GM19328 (cell line): ENCODE measurements at regions not wholly inside any gene's neighbourhood (a gene's known extent, or its start where the extent isn't known, plus 50 kb on each side); places are given as distances from the start of the nearest gene placed in this dataset.

Experiments
- ATAC-seq: cut with Tn5 transposase; IDR thresholded peaks from one replicate; pipeline ENCODE4 v1.9.1; 2021; ENCODE audit warnings: mild to moderate bottlenecking, moderate library complexity; ENCODE audit not compliant: unreplicated experiment

GRCh38 chr1:244106837-244107493, 55.9 kb downstream of the ZBTB18 start:
- ATAC-seq: no peak

GRCh38 chr1:244111027-244111426, 59.9 kb downstream of the ZBTB18 start:
- ATAC-seq: no peak

- ATAC-seq: no peak
These were observed 61.0 kb downstream of the ZBTB18 start for GRCh38 chr1:244112041-244112440.

GRCh38 chr1:244112636-244113035, 61.6 kb downstream of the ZBTB18 start:
- no peak for ATAC-seq

DNA sequence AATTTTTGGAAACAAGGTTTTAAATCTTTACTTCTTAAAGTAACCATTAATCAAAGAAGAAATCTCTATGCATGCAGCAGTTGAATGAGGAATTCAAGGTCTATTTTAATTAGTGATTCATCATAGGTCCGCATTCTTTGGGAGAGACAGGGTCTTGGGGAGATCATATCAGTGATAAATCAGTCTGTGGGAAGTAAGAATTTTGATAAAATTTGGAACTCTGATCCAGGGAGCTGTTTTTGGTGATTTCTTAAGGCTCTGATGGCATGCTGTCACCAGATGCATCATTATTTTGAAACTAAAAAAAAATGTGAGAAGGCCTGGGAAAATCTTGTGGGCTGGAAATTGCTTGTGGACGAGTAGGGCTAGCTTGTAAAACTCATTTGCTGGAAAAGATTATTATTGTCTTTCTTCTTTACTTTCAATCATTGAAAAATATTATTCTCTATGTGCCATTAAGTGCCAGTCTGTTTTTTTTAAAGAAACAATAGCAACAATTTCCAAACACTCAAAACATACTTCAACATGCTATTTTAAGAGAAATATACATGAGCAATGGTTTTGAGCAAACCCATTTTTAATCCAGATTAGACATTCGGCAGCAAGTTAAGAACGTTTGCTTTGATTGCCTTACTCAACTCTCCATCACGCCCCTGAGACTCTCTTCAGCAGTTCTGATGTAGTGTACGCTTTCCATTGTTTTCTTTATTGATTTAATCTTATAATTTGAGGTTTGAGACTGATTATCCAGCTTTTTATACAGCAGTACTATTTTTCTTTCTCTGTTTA, 62.6 kb downstream of the ZBTB18 start:
- no peak for ATAC-seq

GRCh38 chr1:244114892-244115291, 63.8 kb downstream of the ZBTB18 start:
- no peak for ATAC-seq

GRCh38 chr1:244116946-244117345, 65.9 kb downstream of the ZBTB18 start:
- ATAC-seq: no peak

DNA sequence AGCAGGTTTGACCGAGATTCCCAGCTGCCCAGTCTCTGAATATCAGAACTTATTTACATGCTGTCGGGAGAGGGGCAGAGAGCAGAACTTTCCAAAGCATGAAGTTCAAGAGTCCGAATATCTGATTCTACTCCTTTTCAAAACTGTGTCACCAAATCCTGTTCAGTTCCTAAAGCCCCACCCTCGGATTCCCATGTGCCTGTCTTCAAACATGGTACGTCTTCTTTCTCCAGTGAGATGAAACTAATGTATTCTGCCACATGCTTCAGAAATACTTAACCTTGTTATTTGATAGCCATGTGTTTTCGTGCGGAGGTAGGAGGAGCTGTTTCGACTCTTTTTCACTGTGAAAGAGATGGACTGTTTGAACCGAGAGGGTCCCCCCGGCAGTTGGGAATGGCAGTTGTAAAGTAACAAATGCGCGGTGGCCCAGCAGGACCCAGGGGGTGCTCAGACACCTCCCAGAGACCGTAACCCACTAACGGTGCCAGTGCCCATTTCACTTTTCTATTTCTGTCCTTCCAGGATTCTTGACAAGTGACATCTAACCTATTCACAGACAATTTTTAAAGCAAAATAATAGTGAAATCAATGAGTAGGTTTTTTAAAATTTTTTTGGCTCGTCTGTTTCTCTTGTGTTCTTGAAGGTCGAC, 67.2 kb downstream of the ZBTB18 start:
- ATAC-seq: no peak

GRCh38 chr1:244128591-244129383, 77.7 kb downstream of the ZBTB18 start:
- ATAC-seq: no peak

DNA sequence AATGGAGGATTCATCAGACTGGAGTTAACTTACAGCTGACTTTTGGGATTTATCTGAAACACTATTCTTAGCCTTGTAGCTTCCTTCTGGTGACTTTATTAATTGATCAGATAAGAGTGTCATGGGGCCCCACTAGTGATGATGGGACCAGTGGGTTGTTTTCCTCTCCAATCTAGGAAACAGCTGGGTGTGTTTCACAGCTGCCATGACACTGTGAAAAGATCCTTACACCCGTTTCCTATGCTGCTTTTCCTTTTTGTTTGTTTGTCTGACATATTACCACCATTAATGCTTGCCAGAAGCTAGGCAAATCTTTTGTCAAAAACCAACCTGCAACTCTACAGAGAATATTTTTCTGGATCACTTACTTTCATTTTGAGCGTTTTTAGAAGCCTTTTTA, 86.2 kb downstream of the ZBTB18 start:
- ATAC-seq: no peak

DNA sequence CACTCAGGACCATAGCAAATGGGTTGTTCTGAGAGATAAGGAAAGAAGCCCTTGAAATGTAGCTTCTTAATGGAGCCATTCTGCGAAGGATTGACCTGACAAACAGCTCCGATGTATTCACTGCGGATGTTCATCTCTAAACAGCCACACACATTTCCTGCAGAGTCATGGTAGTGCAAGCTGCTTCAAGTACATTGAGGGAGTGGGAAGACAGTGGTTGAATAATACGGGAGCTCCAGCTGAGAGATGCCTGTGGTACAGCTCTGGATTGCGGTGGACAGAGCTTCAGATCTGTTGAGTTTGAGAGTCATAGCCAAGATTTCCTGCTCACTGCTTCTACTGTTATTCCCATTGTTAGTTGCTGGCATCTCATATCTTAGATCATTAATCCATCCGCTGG, 86.6 kb downstream of the ZBTB18 start:
- ATAC-seq: no peak

DNA sequence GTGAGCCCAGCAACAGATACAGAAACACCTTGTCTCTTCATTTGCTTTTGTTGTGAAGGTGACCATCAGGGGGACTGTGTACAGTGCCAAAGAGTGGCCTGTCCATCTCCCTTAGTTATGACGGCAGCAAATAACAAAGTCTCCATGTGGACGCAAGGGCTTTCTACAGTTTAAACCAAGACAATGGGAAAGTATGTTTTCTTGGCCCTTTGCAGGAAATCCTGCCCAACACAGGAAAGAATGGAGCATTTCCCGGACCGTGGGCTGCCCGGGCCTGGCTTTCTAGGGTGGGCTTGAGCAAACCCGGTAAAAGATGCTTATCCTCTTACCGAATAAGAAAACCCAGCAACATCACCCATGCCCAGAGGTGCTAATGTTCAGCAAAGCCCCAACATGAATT, 87.3 kb downstream of the ZBTB18 start:
- ATAC-seq: no peak

GRCh38 chr1:244139655-244140054, 88.6 kb downstream of the ZBTB18 start:
- no peak for ATAC-seq

DNA sequence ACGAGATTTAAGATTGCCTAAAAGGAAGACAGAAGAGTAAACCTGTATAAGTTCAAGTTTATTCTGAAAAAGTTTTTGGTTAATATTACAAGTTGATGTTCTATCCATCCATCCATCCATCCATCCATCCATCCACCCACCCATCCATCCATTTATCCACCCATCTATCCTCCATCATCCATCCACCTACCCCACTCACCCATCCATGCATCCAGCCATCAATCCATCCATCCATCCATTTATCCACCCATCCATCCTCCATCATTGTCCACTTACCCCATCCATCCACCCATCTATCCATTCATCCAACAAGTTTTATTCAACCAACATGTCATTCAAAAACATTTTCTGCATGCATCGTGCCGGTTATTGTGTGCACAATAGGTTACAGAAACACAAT, 89.3 kb downstream of the ZBTB18 start:
- ATAC-seq: no peak

DNA sequence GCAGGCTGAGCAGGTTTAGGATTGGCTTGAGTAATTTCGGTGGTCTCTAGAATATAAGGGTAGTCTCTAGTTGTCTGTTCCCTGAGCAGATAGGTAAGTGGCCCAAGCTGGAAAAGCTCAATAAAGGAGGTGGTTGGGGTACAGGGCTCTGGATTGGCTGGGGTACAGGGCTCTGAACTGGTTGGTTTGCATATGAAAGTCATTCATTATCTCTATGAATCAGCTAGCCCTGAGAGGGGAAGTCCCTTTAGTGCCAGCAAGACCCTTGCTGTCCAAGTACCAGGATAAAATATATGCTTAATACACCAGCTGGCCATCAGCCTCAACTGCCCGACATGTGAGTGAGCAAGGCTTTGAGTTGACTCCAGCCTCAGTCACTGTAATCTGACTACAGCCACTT, 93.0 kb downstream of the ZBTB18 start:
- ATAC-seq: no peak

- no peak for ATAC-seq
These were observed 99.0 kb downstream of the ZBTB18 start for GRCh38 chr1:244150071-244150470.

DNA sequence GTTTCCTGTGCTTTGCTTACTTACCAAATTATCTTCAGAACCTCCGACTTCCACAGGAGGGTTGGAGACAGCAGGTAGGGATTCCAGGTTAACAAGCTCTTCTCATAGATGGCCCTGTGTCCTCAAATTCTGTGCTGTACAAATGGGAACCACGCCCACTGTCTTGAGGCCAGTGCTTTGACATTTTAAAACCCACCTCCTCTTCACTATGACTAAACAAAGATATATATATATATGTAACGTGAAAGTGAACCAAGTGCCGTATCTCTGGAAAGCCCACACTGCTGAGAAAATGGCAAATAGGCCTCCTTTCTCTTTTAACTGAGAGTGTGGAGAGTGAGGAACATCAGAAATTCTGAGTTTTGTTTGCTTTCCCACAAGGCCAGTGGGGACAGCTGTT, 99.6 kb downstream of the ZBTB18 start:
- ATAC-seq: no peak

DNA sequence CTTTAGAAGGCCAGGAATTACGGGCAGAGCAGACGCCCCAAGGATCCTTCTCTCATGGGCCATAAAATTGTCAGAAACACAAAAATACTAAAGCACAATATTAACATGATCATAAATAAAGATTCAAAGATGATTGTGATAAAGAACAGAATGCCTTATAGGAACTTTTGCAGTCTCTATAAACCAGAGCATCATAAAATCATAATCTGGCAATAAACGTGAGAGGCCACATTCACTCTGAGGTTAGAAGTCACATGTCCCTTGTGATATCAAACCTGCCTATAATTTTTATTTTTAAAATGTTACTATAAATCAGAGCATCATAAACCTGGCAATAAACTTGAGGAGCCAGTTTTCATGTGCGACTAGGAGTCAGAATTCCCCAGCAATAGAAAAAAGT, 100.5 kb downstream of the ZBTB18 start:
- no peak for ATAC-seq

GRCh38 chr1:244154508-244154871, 103.4 kb downstream of the ZBTB18 start:
- ATAC-seq: no peak

- no peak for ATAC-seq
These were observed 103.9 kb downstream of the ZBTB18 start for GRCh38 chr1:244154872-244155531.

GRCh38 chr1:244155661-244156060, 104.6 kb downstream of the ZBTB18 start:
- no peak for ATAC-seq
